ENCODE measurements at regions not wholly inside any gene's neighbourhood (a gene's known extent, or its start where the extent isn't known, plus 50 kb on each side); places are given as distances from the start of the nearest gene placed in this dataset.
A peak's percentile ranks its signal among the peaks of the same experiment; 100 is the strongest.
"Not testable (repeated sequence)": the region's sequence is repeated elsewhere in the genome, so short reads cannot be mapped to it uniquely, and the experiment has no call there.

GRCh38 chr10:122780391-122780790 is 65.3 kb downstream of the CUZD1 start:
- no peak for TF ChIP-seq CTCF (IDR thresholded peaks at IDR 0.05; ENCODE audit: low read depth, low read length)
- no peak overlapping the region for H3K4me3 ChIP-seq (ENCODE audit: low read depth, low read length)
- peak; percentile 9 for DNase-seq (ENCODE audit: low read depth, low spot score)
- in situ Hi-C loops (cut with HindIII; ENCODE audit: low sequenced_read_pairs), result no loop called here

- TF ChIP-seq CTCF (IDR thresholded peaks at IDR 0.05; ENCODE audit: low read depth, low read length), result no peak
- DNase-seq (ENCODE audit: low read depth, low spot score), result no peak
- H3K4me3 ChIP-seq (ENCODE audit: low read depth, low read length), result no peak overlapping the region
- in situ Hi-C loops (cut with HindIII; ENCODE audit: low sequenced_read_pairs), result no loop called here
Observed at GRCh38 chr10:122779924-122780323, 65.7 kb downstream of the CUZD1 start.

- H3K4me3 ChIP-seq (ENCODE audit: low read depth, low read length), result no peak overlapping the region
- no peak for DNase-seq (ENCODE audit: low read depth, low spot score)
- no peak for TF ChIP-seq CTCF (IDR thresholded peaks at IDR 0.05; ENCODE audit: low read depth, low read length)
- in situ Hi-C loops (cut with HindIII; ENCODE audit: low sequenced_read_pairs), result no loop called here
Observed at GRCh38 chr10:122777515-122778059, 68.1 kb downstream of the CUZD1 start.

- H3K4me3 ChIP-seq (ENCODE audit: low read depth, low read length), result no peak overlapping the region
- no peak for DNase-seq (ENCODE audit: low read depth, low spot score)
- no peak for TF ChIP-seq CTCF (IDR thresholded peaks at IDR 0.05; ENCODE audit: low read depth, low read length)
- in situ Hi-C loops (cut with HindIII; ENCODE audit: low sequenced_read_pairs), result no loop called here
Observed at GRCh38 chr10:122774231-122774630, 71.4 kb downstream of the CUZD1 start.

GRCh38 chr10:122771404-122771803 is 71.8 kb upstream of the C10orf120 start:
- DNase-seq (ENCODE audit: low read depth, low spot score); H3K4me3 ChIP-seq (ENCODE audit: low read depth, low read length); in situ Hi-C loops (cut with HindIII; ENCODE audit: low sequenced_read_pairs): not testable (repeated sequence)

- DNase-seq (ENCODE audit: low read depth, low spot score), result no peak
- no peak for TF ChIP-seq CTCF (IDR thresholded peaks at IDR 0.05; ENCODE audit: low read depth, low read length)
- in situ Hi-C loops (cut with HindIII; ENCODE audit: low sequenced_read_pairs), result no loop called here
- no peak overlapping the region for H3K4me3 ChIP-seq (ENCODE audit: low read depth, low read length)
Observed at GRCh38 chr10:122768389-122768745, 68.7 kb upstream of the C10orf120 start.

GRCh38 chr10:122767621-122768388 is 68.2 kb upstream of the C10orf120 start:
- in situ Hi-C loops (cut with HindIII; ENCODE audit: low sequenced_read_pairs), result no loop called here
- no peak for TF ChIP-seq CTCF (IDR thresholded peaks at IDR 0.05; ENCODE audit: low read depth, low read length)
- H3K4me3 ChIP-seq (ENCODE audit: low read depth, low read length), result no peak overlapping the region

More at GRCh38 chr10:122767621-122768388, 68.2 kb upstream of the C10orf120 start:
- DNase-seq (ENCODE audit: low read depth, low spot score), result no peak
